ENCODE measurements at regions not wholly inside any gene's neighbourhood (a gene's known extent, or its start where the extent isn't known, plus 50 kb on each side); places are given as distances from the start of the nearest gene placed in this dataset.

DNA sequence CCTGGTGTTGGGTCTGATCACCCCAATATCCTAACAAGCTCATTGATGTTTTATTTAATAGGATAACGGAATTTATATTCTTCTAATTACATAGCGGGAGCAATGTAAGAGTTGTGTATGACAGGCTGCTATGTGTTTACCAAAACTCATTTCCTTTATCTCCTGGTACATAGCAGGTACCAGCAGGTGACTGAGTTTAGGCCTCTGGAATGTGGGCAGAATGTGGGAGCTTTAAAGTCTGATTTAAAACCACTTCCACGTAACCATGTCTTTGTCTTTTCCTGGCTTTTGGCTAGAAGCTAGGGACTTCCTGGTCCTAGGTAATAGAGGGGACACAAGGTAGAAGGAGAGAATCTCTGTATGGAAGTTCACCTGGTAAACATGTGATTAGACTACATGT is 504.6 kb upstream of the SYNCRIP start:
- TF ChIP-seq, protein P1, sequence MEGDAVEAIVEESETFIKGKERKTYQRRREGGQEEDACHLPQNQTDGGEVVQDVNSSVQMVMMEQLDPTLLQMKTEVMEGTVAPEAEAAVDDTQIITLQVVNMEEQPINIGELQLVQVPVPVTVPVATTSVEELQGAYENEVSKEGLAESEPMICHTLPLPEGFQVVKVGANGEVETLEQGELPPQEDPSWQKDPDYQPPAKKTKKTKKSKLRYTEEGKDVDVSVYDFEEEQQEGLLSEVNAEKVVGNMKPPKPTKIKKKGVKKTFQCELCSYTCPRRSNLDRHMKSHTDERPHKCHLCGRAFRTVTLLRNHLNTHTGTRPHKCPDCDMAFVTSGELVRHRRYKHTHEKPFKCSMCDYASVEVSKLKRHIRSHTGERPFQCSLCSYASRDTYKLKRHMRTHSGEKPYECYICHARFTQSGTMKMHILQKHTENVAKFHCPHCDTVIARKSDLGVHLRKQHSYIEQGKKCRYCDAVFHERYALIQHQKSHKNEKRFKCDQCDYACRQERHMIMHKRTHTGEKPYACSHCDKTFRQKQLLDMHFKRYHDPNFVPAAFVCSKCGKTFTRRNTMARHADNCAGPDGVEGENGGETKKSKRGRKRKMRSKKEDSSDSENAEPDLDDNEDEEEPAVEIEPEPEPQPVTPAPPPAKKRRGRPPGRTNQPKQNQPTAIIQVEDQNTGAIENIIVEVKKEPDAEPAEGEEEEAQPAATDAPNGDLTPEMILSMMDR (conservative IDR thresholded peaks at IDR 0.05; ENCODE audit: low read depth, low read length): no peak
- no peak for TF ChIP-seq EZH2phosphoT487 (IDR thresholded peaks at IDR 0.05; ENCODE audit: borderline replicate concordance, low read length)

Measured in PC-3 (cell line).